K562 (cell line): ENCODE measurements at regions not wholly inside any gene's neighbourhood (a gene's known extent, or its start where the extent isn't known, plus 50 kb on each side); places are given as distances from the start of the nearest gene placed in this dataset.

Experiments used
- BMI1 ChIP-seq: fragments of 150-350 bp; IDR thresholded peaks from 2 replicates; pipeline ENCODE4 v1.6.1; 2014; ENCODE audit warnings: low read length
- ETV5 ChIP-seq: sonication (generic); formaldehyde crosslinking; IDR thresholded peaks from 2 replicates; pipeline ENCODE4 v1.4.0; 2020; ENCODE audit warnings: low read depth, mild to moderate bottlenecking, missing genetic modification reagents
- MCM3 ChIP-seq: fragments of 450-650 bp; IDR thresholded peaks from 2 replicates; pipeline ENCODE4 v1.6.1; 2016
- MCM5 ChIP-seq: fragments of 450-650 bp; IDR thresholded peaks from 2 replicates; pipeline ENCODE4 v1.6.1; 2016; ENCODE audit warnings: low read depth
- RHOXF2B ChIP-seq: fragments of 250-450 bp; sonication (Bioruptor Pico); conservative IDR thresholded peaks from 2 replicates; pipeline ENCODE4 v1.5.1; 2021
- TEAD2 ChIP-seq: fragments of 450-650 bp; IDR thresholded peaks from 2 replicates; pipeline ENCODE4 v1.6.1; 2016; ENCODE audit warnings: missing genetic modification characterization, control low read depth, missing compliant biosample characterization
- TF ChIP-seq, protein P1 (sequence below): fragments of 450-650 bp; IDR thresholded peaks from 2 replicates; pipeline ENCODE4 v1.6.1; 2016; ENCODE audit warnings: mild to moderate bottlenecking, moderate library complexity
- TF ChIP-seq, protein P2 (sequence below), 3 experiments: IDR thresholded peaks in 2 of 3; conservative IDR thresholded peaks in 1 of 3; 2 replicates each; pipeline ENCODE4 v1.5.1; 2011 to 2012; ENCODE audit warnings: low read length in 3 of 3, mild to moderate bottlenecking in 3 of 3, control low read depth in 2 of 3, improper control_type of control experiment in 1 of 3, inconsistent platforms in 1 of 3, low read depth in 1 of 3, mixed read lengths in 1 of 3, moderate library complexity in 1 of 3; ENCODE audit not compliant: insufficient read depth in 2 of 3

GRCh38 chr13:64090311-64090710 lies 2674.7 kb upstream of the PCDH20 start (continued):
- TF ChIP-seq, protein P1, sequence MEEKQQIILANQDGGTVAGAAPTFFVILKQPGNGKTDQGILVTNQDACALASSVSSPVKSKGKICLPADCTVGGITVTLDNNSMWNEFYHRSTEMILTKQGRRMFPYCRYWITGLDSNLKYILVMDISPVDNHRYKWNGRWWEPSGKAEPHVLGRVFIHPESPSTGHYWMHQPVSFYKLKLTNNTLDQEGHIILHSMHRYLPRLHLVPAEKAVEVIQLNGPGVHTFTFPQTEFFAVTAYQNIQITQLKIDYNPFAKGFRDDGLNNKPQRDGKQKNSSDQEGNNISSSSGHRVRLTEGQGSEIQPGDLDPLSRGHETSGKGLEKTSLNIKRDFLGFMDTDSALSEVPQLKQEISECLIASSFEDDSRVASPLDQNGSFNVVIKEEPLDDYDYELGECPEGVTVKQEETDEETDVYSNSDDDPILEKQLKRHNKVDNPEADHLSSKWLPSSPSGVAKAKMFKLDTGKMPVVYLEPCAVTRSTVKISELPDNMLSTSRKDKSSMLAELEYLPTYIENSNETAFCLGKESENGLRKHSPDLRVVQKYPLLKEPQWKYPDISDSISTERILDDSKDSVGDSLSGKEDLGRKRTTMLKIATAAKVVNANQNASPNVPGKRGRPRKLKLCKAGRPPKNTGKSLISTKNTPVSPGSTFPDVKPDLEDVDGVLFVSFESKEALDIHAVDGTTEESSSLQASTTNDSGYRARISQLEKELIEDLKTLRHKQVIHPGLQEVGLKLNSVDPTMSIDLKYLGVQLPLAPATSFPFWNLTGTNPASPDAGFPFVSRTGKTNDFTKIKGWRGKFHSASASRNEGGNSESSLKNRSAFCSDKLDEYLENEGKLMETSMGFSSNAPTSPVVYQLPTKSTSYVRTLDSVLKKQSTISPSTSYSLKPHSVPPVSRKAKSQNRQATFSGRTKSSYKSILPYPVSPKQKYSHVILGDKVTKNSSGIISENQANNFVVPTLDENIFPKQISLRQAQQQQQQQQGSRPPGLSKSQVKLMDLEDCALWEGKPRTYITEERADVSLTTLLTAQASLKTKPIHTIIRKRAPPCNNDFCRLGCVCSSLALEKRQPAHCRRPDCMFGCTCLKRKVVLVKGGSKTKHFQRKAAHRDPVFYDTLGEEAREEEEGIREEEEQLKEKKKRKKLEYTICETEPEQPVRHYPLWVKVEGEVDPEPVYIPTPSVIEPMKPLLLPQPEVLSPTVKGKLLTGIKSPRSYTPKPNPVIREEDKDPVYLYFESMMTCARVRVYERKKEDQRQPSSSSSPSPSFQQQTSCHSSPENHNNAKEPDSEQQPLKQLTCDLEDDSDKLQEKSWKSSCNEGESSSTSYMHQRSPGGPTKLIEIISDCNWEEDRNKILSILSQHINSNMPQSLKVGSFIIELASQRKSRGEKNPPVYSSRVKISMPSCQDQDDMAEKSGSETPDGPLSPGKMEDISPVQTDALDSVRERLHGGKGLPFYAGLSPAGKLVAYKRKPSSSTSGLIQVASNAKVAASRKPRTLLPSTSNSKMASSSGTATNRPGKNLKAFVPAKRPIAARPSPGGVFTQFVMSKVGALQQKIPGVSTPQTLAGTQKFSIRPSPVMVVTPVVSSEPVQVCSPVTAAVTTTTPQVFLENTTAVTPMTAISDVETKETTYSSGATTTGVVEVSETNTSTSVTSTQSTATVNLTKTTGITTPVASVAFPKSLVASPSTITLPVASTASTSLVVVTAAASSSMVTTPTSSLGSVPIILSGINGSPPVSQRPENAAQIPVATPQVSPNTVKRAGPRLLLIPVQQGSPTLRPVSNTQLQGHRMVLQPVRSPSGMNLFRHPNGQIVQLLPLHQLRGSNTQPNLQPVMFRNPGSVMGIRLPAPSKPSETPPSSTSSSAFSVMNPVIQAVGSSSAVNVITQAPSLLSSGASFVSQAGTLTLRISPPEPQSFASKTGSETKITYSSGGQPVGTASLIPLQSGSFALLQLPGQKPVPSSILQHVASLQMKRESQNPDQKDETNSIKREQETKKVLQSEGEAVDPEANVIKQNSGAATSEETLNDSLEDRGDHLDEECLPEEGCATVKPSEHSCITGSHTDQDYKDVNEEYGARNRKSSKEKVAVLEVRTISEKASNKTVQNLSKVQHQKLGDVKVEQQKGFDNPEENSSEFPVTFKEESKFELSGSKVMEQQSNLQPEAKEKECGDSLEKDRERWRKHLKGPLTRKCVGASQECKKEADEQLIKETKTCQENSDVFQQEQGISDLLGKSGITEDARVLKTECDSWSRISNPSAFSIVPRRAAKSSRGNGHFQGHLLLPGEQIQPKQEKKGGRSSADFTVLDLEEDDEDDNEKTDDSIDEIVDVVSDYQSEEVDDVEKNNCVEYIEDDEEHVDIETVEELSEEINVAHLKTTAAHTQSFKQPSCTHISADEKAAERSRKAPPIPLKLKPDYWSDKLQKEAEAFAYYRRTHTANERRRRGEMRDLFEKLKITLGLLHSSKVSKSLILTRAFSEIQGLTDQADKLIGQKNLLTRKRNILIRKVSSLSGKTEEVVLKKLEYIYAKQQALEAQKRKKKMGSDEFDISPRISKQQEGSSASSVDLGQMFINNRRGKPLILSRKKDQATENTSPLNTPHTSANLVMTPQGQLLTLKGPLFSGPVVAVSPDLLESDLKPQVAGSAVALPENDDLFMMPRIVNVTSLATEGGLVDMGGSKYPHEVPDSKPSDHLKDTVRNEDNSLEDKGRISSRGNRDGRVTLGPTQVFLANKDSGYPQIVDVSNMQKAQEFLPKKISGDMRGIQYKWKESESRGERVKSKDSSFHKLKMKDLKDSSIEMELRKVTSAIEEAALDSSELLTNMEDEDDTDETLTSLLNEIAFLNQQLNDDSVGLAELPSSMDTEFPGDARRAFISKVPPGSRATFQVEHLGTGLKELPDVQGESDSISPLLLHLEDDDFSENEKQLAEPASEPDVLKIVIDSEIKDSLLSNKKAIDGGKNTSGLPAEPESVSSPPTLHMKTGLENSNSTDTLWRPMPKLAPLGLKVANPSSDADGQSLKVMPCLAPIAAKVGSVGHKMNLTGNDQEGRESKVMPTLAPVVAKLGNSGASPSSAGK, result no peak
- TF ChIP-seq BMI1 (no peak), TEAD2 (tag) (no peak), RHOXF2B (CRISPR knock-in tag) (no peak), MCM3 (no peak), ETV5 (CRISPR knock-in tag) (no peak), MCM5 (no peak)
- TF ChIP-seq, protein P2, sequence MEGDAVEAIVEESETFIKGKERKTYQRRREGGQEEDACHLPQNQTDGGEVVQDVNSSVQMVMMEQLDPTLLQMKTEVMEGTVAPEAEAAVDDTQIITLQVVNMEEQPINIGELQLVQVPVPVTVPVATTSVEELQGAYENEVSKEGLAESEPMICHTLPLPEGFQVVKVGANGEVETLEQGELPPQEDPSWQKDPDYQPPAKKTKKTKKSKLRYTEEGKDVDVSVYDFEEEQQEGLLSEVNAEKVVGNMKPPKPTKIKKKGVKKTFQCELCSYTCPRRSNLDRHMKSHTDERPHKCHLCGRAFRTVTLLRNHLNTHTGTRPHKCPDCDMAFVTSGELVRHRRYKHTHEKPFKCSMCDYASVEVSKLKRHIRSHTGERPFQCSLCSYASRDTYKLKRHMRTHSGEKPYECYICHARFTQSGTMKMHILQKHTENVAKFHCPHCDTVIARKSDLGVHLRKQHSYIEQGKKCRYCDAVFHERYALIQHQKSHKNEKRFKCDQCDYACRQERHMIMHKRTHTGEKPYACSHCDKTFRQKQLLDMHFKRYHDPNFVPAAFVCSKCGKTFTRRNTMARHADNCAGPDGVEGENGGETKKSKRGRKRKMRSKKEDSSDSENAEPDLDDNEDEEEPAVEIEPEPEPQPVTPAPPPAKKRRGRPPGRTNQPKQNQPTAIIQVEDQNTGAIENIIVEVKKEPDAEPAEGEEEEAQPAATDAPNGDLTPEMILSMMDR (IDR thresholded peaks at IDR 0.05 in 2 of 3, conservative IDR thresholded peaks at IDR 0.05 in 1 of 3; ENCODE audit: insufficient read depth in 2 of 3, low read depth in 1 of 3, low read length in 3 of 3), result no peak
